ENCODE measurements at regions not wholly inside any gene's neighbourhood (a gene's known extent, or its start where the extent isn't known, plus 50 kb on each side); places are given as distances from the start of the nearest gene placed in this dataset.
A peak's percentile ranks its signal among the peaks of the same experiment; 100 is the strongest.

DNA sequence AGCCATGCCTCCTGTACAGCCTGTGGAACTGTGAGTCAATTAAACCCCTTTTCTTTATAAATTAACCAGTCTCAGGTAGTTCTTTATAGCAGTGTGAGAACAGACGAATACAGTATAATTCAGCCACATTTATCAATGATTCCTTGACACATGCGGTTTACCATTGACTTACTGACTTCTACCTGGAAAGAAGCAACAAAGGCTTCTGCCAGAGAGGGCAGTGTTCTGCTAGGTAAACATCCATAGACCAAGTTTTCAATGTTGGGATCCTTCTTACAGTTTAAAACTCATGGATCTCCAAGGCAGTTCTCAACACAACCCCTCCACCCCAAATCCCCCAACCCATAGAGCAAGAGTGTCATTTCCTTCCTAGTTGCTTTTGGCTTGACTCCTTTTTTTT lies 150.6 kb downstream of the ZNF648 start:
- TF ChIP-seq, protein P1, sequence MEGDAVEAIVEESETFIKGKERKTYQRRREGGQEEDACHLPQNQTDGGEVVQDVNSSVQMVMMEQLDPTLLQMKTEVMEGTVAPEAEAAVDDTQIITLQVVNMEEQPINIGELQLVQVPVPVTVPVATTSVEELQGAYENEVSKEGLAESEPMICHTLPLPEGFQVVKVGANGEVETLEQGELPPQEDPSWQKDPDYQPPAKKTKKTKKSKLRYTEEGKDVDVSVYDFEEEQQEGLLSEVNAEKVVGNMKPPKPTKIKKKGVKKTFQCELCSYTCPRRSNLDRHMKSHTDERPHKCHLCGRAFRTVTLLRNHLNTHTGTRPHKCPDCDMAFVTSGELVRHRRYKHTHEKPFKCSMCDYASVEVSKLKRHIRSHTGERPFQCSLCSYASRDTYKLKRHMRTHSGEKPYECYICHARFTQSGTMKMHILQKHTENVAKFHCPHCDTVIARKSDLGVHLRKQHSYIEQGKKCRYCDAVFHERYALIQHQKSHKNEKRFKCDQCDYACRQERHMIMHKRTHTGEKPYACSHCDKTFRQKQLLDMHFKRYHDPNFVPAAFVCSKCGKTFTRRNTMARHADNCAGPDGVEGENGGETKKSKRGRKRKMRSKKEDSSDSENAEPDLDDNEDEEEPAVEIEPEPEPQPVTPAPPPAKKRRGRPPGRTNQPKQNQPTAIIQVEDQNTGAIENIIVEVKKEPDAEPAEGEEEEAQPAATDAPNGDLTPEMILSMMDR (conservative IDR thresholded peaks at IDR 0.05) = peak; percentile 35; the same call in 1 of the 2 replicates
- TF ChIP-seq EZH2 (IDR thresholded peaks at IDR 0.05; ENCODE audit: low read depth) = no peak
